ENCODE measurements at regions not wholly inside any gene's neighbourhood (a gene's known extent, or its start where the extent isn't known, plus 50 kb on each side); places are given as distances from the start of the nearest gene placed in this dataset.

DNA sequence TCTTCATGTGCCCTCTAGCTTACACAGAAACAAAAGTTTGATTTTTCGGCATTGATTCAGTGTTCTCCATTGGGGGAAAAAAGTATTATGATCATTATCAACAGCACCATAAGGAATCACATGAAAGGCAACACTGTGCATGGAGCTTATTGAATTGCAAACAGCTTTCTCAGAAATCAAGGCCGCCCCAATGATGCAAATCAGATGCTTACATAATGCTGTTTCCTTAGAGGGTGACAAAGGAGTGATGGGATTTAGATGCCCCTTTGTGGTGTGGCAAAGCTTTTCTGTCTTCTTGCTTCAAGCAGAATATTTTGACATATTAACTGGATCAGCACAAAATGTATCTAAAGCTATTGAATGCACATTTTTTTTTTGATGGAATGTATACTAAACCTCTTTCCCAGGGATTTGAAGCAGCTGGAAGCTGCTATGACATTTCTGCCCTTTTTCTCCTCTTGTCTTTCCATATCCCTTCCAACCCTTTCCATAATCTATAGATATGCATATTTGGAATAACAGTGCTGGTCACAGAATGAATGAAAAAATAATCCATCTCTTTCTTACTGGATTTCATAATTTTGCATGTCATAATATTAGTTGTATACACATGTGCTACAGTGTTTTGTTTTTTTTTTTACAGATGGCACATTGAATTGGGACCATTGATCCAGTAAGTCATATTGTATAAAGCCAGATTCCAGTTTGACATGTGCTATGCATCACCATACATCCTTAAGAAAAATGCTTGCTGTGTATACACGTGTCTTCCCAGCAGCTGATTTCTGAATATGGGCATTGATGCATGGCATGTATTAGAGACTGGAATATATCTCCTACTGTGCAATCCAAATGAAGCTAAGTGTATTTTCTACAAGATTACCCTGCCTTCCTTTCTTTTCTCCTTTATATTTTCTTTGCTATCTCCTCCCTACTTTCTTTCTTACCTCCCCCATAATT lies 259.7 kb upstream of the DCN start:
- in situ Hi-C loops (cut with HindIII; ENCODE audit: low pct_unique_long_range_greater_than_20kb, low sequenced_read_pairs), result no loop called here
- Histone ChIP-seq H3K27me3 (ENCODE audit: control insufficient read depth, insufficient read depth, low read length) (no peaks in the 10 kb centered on the region), H3K36me3 (ENCODE audit: control insufficient read depth, insufficient read depth, low read length) (no peaks in the 10 kb centered on the region), H3K4me1 (ENCODE audit: control insufficient read depth, insufficient read depth, low read length) (no peaks in the 10 kb centered on the region), H3K4me3 (ENCODE audit: low read depth in 2 of 2, low read length in 2 of 2) (no peak overlapping the region), H3K27ac (ENCODE audit: low read length) (no peak overlapping the region), H3K9me3 (ENCODE audit: control insufficient read depth, insufficient read depth, low read depth, low read length) (no peaks in the 10 kb centered on the region)
- TF ChIP-seq POLR2AphosphoS5 (IDR thresholded peaks at IDR 0.05; ENCODE audit: low read depth, low read length), result no peak
- TF ChIP-seq TCF7L2 (IDR thresholded peaks at IDR 0.05; ENCODE audit: low read depth, low read length), result no peak
- TF ChIP-seq, protein P1, sequence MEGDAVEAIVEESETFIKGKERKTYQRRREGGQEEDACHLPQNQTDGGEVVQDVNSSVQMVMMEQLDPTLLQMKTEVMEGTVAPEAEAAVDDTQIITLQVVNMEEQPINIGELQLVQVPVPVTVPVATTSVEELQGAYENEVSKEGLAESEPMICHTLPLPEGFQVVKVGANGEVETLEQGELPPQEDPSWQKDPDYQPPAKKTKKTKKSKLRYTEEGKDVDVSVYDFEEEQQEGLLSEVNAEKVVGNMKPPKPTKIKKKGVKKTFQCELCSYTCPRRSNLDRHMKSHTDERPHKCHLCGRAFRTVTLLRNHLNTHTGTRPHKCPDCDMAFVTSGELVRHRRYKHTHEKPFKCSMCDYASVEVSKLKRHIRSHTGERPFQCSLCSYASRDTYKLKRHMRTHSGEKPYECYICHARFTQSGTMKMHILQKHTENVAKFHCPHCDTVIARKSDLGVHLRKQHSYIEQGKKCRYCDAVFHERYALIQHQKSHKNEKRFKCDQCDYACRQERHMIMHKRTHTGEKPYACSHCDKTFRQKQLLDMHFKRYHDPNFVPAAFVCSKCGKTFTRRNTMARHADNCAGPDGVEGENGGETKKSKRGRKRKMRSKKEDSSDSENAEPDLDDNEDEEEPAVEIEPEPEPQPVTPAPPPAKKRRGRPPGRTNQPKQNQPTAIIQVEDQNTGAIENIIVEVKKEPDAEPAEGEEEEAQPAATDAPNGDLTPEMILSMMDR (IDR thresholded peaks at IDR 0.05), result no peak
- TF ChIP-seq REST (IDR thresholded peaks at IDR 0.05; ENCODE audit: insufficient read depth in 1 of 2, low read depth in 2 of 2, low read length in 1 of 2), result no peak
- TF ChIP-seq SIN3A (IDR thresholded peaks at IDR 0.05; ENCODE audit: borderline replicate concordance, insufficient read depth, low read depth, low read length), result no peak
- ChIA-PET POLR2A (no interaction called here), CTCF (no interaction called here)
- no peak for DNase-seq (ENCODE audit: low read depth, low spot score)
- intact Hi-C loops (cut with micrococcal nuclease; ENCODE audit: unreplicated experiment), result loop anchor here (2.0 kb wide), 1 partner anchor 1005 kb away; no protein-coding TSS in a partner anchor
- no TSS peak for BruUV-seq (replicated peaks)
- ATAC-seq, result no peak

DNA sequence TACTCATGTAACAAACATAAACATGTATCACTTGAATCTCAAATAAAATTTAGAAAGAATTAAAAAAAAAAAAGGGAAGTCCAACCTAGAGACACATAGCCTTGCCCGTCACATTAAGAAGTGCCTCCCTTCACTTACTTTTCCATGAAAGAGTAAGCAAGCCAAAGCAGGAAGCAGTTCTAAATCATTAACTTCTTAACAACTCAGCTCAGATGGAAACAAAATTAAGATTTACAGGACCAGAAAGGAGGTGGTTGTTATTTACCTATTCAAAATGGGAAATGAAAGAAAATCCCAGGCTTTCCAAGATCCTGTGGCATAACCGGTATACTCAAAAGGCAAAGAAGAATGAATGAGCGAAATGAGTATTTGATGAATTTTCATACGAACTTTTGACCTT lies 258.6 kb upstream of the DCN start:
- Histone ChIP-seq H3K36me3 (ENCODE audit: control insufficient read depth, insufficient read depth, low read length) (no peaks in the 10 kb centered on the region), H3K9me3 (ENCODE audit: control insufficient read depth, insufficient read depth, low read depth, low read length) (no peaks in the 10 kb centered on the region), H3K27ac (ENCODE audit: low read length) (no peak overlapping the region), H3K4me1 (ENCODE audit: control insufficient read depth, insufficient read depth, low read length) (no peaks in the 10 kb centered on the region), H3K4me3 (ENCODE audit: low read depth in 2 of 2, low read length in 2 of 2) (no peak overlapping the region), H3K27me3 (ENCODE audit: control insufficient read depth, insufficient read depth, low read length) (no peaks in the 10 kb centered on the region)
- ChIA-PET CTCF (no interaction called here), POLR2A (no interaction called here)
- DNase-seq (ENCODE audit: low read depth, low spot score) (no peak), ATAC-seq (no peak)
- BruUV-seq (replicated peaks), result no TSS peak
- intact Hi-C loops (cut with micrococcal nuclease; ENCODE audit: unreplicated experiment), result loop anchor here (2.0 kb wide), 1 partner anchor 1006 kb away; no protein-coding TSS in a partner anchor
- no peak for TF ChIP-seq TCF7L2 (IDR thresholded peaks at IDR 0.05; ENCODE audit: low read depth, low read length)
- TF ChIP-seq POLR2AphosphoS5 (IDR thresholded peaks at IDR 0.05; ENCODE audit: low read depth, low read length), result no peak
- no peak for TF ChIP-seq REST (IDR thresholded peaks at IDR 0.05; ENCODE audit: insufficient read depth in 1 of 2, low read depth in 2 of 2, low read length in 1 of 2)
- no peak for TF ChIP-seq SIN3A (IDR thresholded peaks at IDR 0.05; ENCODE audit: borderline replicate concordance, insufficient read depth, low read depth, low read length)
- TF ChIP-seq, protein P1 (IDR thresholded peaks at IDR 0.05), result no peak
- in situ Hi-C loops (cut with HindIII; ENCODE audit: low pct_unique_long_range_greater_than_20kb, low sequenced_read_pairs), result no loop called here
